GM12878 (cell line): ENCODE measurements at regions not wholly inside any gene's neighbourhood (a gene's known extent, or its start where the extent isn't known, plus 50 kb on each side); places are given as distances from the start of the nearest gene placed in this dataset.

Source experiments
- BACH1 ChIP-seq: fragments of 450-650 bp; IDR thresholded peaks from 2 replicates; pipeline ENCODE4 v1.6.1; 2017; ENCODE audit warnings: mild to moderate bottlenecking, borderline replicate concordance
- BHLHE40 ChIP-seq, 2 experiments: fragments of 450-650 bp in 1 of 2; IDR thresholded peaks; 2 replicates each; pipeline ENCODE4 v1.6.1; 2011 to 2017; ENCODE audit warnings: low read depth in 2 of 2, borderline replicate concordance in 1 of 2, improper control_type of control experiment in 1 of 2, low read length in 1 of 2, mild to moderate bottlenecking in 1 of 2
- CREB1 ChIP-seq: IDR thresholded peaks from 2 replicates; pipeline ENCODE4 v1.6.1; 2012; ENCODE audit warnings: low read depth, mild to moderate bottlenecking, inconsistent platforms
- GABPA ChIP-seq: IDR thresholded peaks from 2 replicates; pipeline ENCODE4 v1.6.1; 2014; ENCODE audit warnings: antibody characterized with exemption, low read depth, mild to moderate bottlenecking, inconsistent platforms
- POLR2A ChIP-seq: IDR thresholded peaks from 2 replicates; pipeline ENCODE4 v1.6.1; 2011; ENCODE audit warnings: low read depth, mild to moderate bottlenecking, low read length
- POLR2AphosphoS5 ChIP-seq: IDR thresholded peaks from 2 replicates; pipeline ENCODE4 v1.6.1; 2011; ENCODE audit warnings: mild to moderate bottlenecking, low read length, inconsistent platforms
- RAD21 ChIP-seq: IDR thresholded peaks from 2 replicates; pipeline ENCODE4 v1.6.1; 2011; ENCODE audit warnings: mild to moderate bottlenecking, low read depth, low read length, moderate library complexity; ENCODE audit not compliant: insufficient read depth
- TAF1 ChIP-seq: IDR thresholded peaks from 2 replicates; pipeline ENCODE4 v1.6.1; 2011; ENCODE audit warnings: mild to moderate bottlenecking, low read depth, low read length, borderline replicate concordance
- WRNIP1 ChIP-seq: IDR thresholded peaks from 2 replicates; pipeline ENCODE4 v1.6.1; 2011; ENCODE audit warnings: low read depth, low read length, improper control_type of control experiment, borderline replicate concordance
- TF ChIP-seq, protein P1 (sequence below), 3 experiments: IDR thresholded peaks in 2 of 3; conservative IDR thresholded peaks in 1 of 3; 2 replicates each; pipeline ENCODE4 v1.5.1; 2011; ENCODE audit warnings: low read depth in 3 of 3, low read length in 3 of 3, mild to moderate bottlenecking in 3 of 3, control low read depth in 2 of 3, moderate library complexity in 2 of 3, inconsistent platforms in 1 of 3, mixed read lengths in 1 of 3; ENCODE audit not compliant: control insufficient read depth in 2 of 3, insufficient read depth in 1 of 3; ENCODE audit errors: extremely low read depth in 1 of 3
- TF ChIP-seq, protein P2 (sequence below): fragments of 450-650 bp; IDR thresholded peaks from 2 replicates; pipeline ENCODE4 v1.6.1; 2017; ENCODE audit warnings: mild to moderate bottlenecking, moderate library complexity

DNA sequence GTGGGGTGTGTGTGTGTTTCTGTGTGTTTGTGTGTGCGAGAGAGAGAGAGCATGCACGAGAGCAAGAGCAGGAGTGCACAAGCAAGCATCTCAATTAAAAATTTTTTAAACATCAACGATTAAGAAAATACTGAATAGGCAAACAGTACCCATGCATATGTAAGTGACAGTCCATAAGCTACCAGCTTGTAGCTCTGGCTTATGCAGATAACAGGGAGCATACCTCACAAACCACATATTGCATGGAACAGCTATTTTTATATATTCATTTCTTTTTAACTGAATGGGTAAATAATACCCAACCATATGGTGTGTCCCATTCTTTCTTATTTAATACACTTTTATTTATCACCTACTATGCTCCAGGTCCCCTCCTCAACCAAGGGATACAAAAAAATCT is 234.5 kb downstream of the KBTBD8 start:
- TF ChIP-seq RAD21: no peak
- TF ChIP-seq POLR2AphosphoS5: no peak
- TF ChIP-seq TAF1: no peak
- TF ChIP-seq, protein P1, sequence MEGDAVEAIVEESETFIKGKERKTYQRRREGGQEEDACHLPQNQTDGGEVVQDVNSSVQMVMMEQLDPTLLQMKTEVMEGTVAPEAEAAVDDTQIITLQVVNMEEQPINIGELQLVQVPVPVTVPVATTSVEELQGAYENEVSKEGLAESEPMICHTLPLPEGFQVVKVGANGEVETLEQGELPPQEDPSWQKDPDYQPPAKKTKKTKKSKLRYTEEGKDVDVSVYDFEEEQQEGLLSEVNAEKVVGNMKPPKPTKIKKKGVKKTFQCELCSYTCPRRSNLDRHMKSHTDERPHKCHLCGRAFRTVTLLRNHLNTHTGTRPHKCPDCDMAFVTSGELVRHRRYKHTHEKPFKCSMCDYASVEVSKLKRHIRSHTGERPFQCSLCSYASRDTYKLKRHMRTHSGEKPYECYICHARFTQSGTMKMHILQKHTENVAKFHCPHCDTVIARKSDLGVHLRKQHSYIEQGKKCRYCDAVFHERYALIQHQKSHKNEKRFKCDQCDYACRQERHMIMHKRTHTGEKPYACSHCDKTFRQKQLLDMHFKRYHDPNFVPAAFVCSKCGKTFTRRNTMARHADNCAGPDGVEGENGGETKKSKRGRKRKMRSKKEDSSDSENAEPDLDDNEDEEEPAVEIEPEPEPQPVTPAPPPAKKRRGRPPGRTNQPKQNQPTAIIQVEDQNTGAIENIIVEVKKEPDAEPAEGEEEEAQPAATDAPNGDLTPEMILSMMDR (IDR thresholded peaks at IDR 0.05 in 2 of 3, conservative IDR thresholded peaks at IDR 0.05 in 1 of 3; ENCODE audit: control insufficient read depth in 2 of 3, extremely low read depth in 1 of 3, insufficient read depth in 1 of 3, low read depth in 3 of 3, low read length in 3 of 3): no peak
- no peak for TF ChIP-seq POLR2A
- no peak for TF ChIP-seq CREB1
- TF ChIP-seq, protein P2, sequence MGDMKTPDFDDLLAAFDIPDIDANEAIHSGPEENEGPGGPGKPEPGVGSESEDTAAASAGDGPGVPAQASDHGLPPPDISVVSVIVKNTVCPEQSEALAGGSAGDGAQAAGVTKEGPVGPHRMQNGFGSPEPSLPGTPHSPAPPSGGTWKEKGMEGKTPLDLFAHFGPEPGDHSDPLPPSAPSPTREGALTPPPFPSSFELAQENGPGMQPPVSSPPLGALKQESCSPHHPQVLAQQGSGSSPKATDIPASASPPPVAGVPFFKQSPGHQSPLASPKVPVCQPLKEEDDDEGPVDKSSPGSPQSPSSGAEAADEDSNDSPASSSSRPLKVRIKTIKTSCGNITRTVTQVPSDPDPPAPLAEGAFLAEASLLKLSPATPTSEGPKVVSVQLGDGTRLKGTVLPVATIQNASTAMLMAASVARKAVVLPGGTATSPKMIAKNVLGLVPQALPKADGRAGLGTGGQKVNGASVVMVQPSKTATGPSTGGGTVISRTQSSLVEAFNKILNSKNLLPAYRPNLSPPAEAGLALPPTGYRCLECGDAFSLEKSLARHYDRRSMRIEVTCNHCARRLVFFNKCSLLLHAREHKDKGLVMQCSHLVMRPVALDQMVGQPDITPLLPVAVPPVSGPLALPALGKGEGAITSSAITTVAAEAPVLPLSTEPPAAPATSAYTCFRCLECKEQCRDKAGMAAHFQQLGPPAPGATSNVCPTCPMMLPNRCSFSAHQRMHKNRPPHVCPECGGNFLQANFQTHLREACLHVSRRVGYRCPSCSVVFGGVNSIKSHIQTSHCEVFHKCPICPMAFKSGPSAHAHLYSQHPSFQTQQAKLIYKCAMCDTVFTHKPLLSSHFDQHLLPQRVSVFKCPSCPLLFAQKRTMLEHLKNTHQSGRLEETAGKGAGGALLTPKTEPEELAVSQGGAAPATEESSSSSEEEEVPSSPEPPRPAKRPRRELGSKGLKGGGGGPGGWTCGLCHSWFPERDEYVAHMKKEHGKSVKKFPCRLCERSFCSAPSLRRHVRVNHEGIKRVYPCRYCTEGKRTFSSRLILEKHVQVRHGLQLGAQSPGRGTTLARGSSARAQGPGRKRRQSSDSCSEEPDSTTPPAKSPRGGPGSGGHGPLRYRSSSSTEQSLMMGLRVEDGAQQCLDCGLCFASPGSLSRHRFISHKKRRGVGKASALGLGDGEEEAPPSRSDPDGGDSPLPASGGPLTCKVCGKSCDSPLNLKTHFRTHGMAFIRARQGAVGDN: no peak
- TF ChIP-seq WRNIP1: no peak
- TF ChIP-seq BHLHE40 (IDR thresholded peaks at IDR 0.05; ENCODE audit: borderline replicate concordance in 1 of 2, low read depth in 2 of 2, low read length in 1 of 2): no peak
- no peak for TF ChIP-seq GABPA
- TF ChIP-seq BACH1: no peak
